Panc1 (cell line): ENCODE measurements at regions not wholly inside any gene's neighbourhood (a gene's known extent, or its start where the extent isn't known, plus 50 kb on each side); places are given as distances from the start of the nearest gene placed in this dataset.

Experiments
- CTCF ChIP-seq: fragments of 450-650 bp; IDR thresholded peaks from 2 replicates; pipeline ENCODE4 v1.5.1; 2017; ENCODE audit warnings: mild to moderate bottlenecking
- POLR2AphosphoS5 ChIP-seq: IDR thresholded peaks from 2 replicates; pipeline ENCODE4 v1.6.1; 2012; ENCODE audit warnings: mild to moderate bottlenecking, low read depth, low read length, moderate library complexity
- SIN3A ChIP-seq: IDR thresholded peaks from 2 replicates; pipeline ENCODE4 v1.6.1; 2012; ENCODE audit warnings: low read depth, mild to moderate bottlenecking, low read length, moderate library complexity, borderline replicate concordance; ENCODE audit not compliant: insufficient read depth

DNA sequence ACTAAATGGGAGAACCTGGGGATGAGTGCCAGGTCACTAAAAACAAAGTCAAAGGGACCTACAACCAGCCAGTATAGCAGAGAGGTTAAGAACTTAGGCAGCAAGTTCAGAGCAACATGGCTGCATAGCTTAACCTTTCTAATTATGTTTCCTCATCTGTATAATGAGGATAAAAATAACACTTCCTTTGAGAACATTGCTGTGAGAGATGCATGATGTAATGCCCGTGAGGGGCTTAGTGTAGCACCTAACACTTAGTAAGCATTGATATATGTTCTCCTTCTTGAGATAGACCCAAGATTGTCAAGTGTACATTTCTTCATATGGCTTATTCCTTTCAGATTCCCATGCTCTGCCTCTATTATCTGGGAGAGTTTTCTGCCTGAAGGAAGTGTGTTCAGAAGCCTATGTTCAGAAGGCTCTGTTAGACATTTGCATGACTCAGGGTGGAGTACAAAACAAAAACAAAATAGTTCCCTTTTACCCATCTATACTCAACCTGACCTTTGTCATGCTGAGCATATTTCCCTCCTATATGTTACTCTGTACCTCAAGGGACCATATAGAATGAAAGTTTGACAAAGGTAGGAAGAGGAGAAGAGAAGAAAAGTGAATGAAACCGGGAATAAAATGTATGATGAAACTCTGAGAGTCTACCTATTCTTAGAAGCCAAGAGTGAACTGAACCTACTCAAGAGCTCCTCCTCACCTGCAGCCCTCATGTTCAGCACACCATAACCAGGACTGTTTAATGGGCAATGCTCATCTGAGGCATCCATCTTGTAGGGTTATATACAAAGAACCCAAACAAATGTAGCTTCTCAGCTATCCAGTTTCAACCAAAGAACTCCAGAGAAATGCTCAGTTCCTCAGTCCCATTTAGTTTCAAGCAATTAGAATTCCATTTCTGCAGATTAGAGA lies 70.7 kb upstream of the KCNMB2 start:
- TF ChIP-seq CTCF (no peak), POLR2AphosphoS5 (no peak), SIN3A (no peak)
